ENCODE measurements at regions not wholly inside any gene's neighbourhood (a gene's known extent, or its start where the extent isn't known, plus 50 kb on each side); places are given as distances from the start of the nearest gene placed in this dataset.

DNA sequence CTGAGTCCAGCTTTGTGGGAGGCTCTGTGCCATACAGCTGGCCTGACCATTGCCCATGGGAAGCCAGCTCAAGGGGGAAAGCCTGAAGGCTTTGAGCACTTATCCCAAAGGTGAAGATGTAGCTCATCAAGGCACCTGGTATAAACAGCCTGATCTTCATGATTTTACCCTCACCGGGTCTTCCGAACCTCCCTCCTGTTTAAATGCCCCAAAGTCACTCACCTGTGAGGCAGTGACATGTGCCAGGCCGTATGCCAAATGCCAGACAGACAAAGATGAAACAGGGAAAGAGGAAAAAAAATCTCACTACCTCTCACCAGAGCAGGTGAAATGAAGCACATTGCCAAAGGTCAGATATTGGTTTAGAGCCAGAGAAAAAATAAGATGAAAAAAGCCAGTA is 62.8 kb upstream of the ITSN2 start:
- TF ChIP-seq CTBP1 (IDR thresholded peaks at IDR 0.05; ENCODE audit: borderline replicate concordance) (no peak), HDGF (IDR thresholded peaks at IDR 0.05; ENCODE audit: borderline replicate concordance) (no peak), LEF1 (IDR thresholded peaks at IDR 0.05; ENCODE audit: borderline replicate concordance) (no peak), SP1 (IDR thresholded peaks at IDR 0.05) (no peak), FOXA1 (IDR thresholded peaks at IDR 0.05) (no peak), L3MBTL2 (conservative IDR thresholded peaks at IDR 0.05) (no peak), ELF4 (IDR thresholded peaks at IDR 0.05) (no peak), ARNT (IDR thresholded peaks at IDR 0.05) (no peak)

Measured in HEK293T (cell line).